Keratinocyte (primary cell): ENCODE measurements at regions not wholly inside any gene's neighbourhood (a gene's known extent, or its start where the extent isn't known, plus 50 kb on each side); places are given as distances from the start of the nearest gene placed in this dataset.

Experiments used
- DNase-seq: peaks from one replicate; pipeline ENCODE4 v3.0.0-alpha.2; 2011; ENCODE audit warnings: low read depth, missing footprints, low spot score
- FAIRE-seq: peaks from 2 replicates; lab custom pipeline; 2011; peaks lifted over from hg19 to GRCh38; lab: Jason Lieb, UNC
- H2AFZ ChIP-seq: 2 replicates; pipeline ENCODE4 v1.6.0; 2012; ENCODE audit warnings: low read length, control low read depth, inconsistent platforms; ENCODE audit not compliant: control insufficient read depth
- H3K27ac ChIP-seq: 2 replicates; pipeline ENCODE4 v1.5.1; 2011; ENCODE audit warnings: low read length; ENCODE audit not compliant: control insufficient read depth, insufficient read depth
- H3K27me3 ChIP-seq: 3 replicates; pipeline ENCODE4 v1.6.0; 2011; ENCODE audit warnings: low read length; ENCODE audit not compliant: control insufficient read depth, insufficient read depth; ENCODE audit errors: extremely low read depth
- H3K36me3 ChIP-seq, 2 experiments: 2 replicates in 1 of 2; 3 replicates in 1 of 2; pipeline ENCODE4 v1.5.1; 2011; ENCODE audit warnings: low read length in 2 of 2, mild to moderate bottlenecking in 1 of 2; ENCODE audit not compliant: control insufficient read depth in 2 of 2, insufficient read depth in 2 of 2; ENCODE audit errors: extremely low read depth in 1 of 2
- H3K4me1 ChIP-seq: 3 replicates; pipeline ENCODE4 v1.5.1; 2011; ENCODE audit warnings: low read length; ENCODE audit not compliant: control insufficient read depth, insufficient read depth; ENCODE audit errors: extremely low read depth
- H3K4me2 ChIP-seq: 3 replicates; pipeline ENCODE4 v1.6.0; 2011; ENCODE audit warnings: low read depth, low read length; ENCODE audit not compliant: control insufficient read depth, insufficient read depth; ENCODE audit errors: extremely low read depth
- H3K4me3 ChIP-seq, 3 experiments: fragments of 200-600 bp in 1 of 3; sonication (generic) in 1 of 3; 2 replicates in 2 of 3; 3 replicates in 1 of 3; pipeline ENCODE4 v1.5.1; 2011 to 2016; ENCODE audit warnings: low read length in 3 of 3, mild to moderate bottlenecking in 3 of 3, control low read depth in 2 of 3, inconsistent platforms in 1 of 3, low read depth in 1 of 3, mixed read lengths in 1 of 3, mixed run types in 1 of 3, moderate library complexity in 1 of 3; ENCODE audit not compliant: control insufficient read depth in 2 of 3, insufficient read depth in 2 of 3; ENCODE audit errors: extremely low read depth in 1 of 3
- H3K79me2 ChIP-seq: 2 replicates; pipeline ENCODE4 v1.6.0; 2012; ENCODE audit warnings: low read length; ENCODE audit not compliant: control insufficient read depth, insufficient read depth
- H3K9ac ChIP-seq: 3 replicates; pipeline ENCODE4 v1.6.0; 2011; ENCODE audit warnings: low read length; ENCODE audit not compliant: control insufficient read depth, insufficient read depth; ENCODE audit errors: extremely low read depth
- H3K9me1 ChIP-seq: 3 replicates; pipeline ENCODE4 v1.6.0; 2011; ENCODE audit warnings: low read length; ENCODE audit not compliant: control insufficient read depth, insufficient read depth; ENCODE audit errors: extremely low read depth
- H3K9me3 ChIP-seq: 2 replicates; pipeline ENCODE4 v1.5.1; 2012; ENCODE audit warnings: low read depth, low read length; ENCODE audit not compliant: control insufficient read depth
- H4K20me1 ChIP-seq: 3 replicates; pipeline ENCODE4 v1.6.0; 2011; ENCODE audit warnings: low read length; ENCODE audit not compliant: control insufficient read depth, insufficient read depth; ENCODE audit errors: extremely low read depth
- EZH2 ChIP-seq: IDR thresholded peaks from one replicate; pipeline ENCODE4 v1.6.1; 2012; ENCODE audit warnings: inconsistent platforms, mild to moderate bottlenecking, low read length, moderate library complexity
- dilution Hi-C: fragments of 300-500 bp; cut with MboI; formaldehyde crosslinking; loops from one replicate; pipeline ENCODE4 v1.7.0; 2020; ENCODE audit warnings: low sequenced_read_pairs; ENCODE audit not compliant: extremely low pct_ligation_motif_present
- TF ChIP-seq, protein P1 (sequence below), 3 experiments: IDR thresholded peaks in 1 of 3; conservative IDR thresholded peaks in 1 of 3; optimal IDR thresholded peaks in 1 of 3; 2 replicates in 2 of 3; 3 replicates in 1 of 3; pipeline versions ENCODE3 to v1.5.1; 2011; ENCODE audit warnings: low read length in 3 of 3, mild to moderate bottlenecking in 3 of 3, moderate library complexity in 2 of 3, control low read depth in 1 of 3, inconsistent platforms in 1 of 3; ENCODE audit not compliant: insufficient read depth in 2 of 3; ENCODE audit errors: extremely low read depth in 1 of 3

DNA sequence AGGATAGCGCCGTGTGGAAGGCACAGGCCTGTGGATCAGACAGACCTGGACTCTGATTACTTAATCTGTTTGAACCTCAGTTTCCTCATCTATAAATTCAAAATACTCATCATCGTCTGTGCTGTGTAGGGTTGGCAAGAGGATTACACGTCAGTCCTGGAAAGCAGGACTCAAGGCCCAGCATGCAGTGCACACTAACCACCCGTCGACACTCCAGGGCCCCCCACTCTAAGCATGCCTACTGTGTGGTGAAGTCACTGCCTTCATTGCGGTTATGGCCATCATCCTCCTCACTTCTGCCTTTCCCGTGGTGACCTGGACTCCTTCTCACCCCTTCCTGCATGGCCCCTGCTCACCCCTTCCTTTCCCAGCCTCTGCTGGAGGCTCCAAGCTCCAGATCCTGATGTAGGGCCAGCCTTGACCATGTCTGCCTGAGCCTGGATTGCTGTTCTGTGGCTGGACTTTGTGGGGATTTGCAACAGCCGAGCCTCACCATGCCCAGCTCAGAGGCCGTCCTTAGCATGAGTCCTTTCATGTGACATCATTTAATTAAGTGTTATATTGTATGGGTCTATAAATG, 1158.0 kb downstream of the TBC1D22A start:
- Histone ChIP-seq H3K27ac (no peak overlapping the region), H3K4me2 (no peak overlapping the region), H3K4me3 (no peak overlapping the region), H3K9me3 (peaks cover 19% of the 10 kb centered on the region), H3K9me1 (no peaks in the 10 kb centered on the region), H3K9ac (no peak overlapping the region), H3K4me1 (no peaks in the 10 kb centered on the region), H3K79me2 (no peaks in the 10 kb centered on the region), H3K36me3 (no peaks in the 10 kb centered on the region), H2AFZ (no peak overlapping the region), H3K27me3 (no peaks in the 10 kb centered on the region), H4K20me1 (no peaks in the 10 kb centered on the region)
- FAIRE-seq = no peak
- TF ChIP-seq EZH2 = no peak
- TF ChIP-seq, protein P1, sequence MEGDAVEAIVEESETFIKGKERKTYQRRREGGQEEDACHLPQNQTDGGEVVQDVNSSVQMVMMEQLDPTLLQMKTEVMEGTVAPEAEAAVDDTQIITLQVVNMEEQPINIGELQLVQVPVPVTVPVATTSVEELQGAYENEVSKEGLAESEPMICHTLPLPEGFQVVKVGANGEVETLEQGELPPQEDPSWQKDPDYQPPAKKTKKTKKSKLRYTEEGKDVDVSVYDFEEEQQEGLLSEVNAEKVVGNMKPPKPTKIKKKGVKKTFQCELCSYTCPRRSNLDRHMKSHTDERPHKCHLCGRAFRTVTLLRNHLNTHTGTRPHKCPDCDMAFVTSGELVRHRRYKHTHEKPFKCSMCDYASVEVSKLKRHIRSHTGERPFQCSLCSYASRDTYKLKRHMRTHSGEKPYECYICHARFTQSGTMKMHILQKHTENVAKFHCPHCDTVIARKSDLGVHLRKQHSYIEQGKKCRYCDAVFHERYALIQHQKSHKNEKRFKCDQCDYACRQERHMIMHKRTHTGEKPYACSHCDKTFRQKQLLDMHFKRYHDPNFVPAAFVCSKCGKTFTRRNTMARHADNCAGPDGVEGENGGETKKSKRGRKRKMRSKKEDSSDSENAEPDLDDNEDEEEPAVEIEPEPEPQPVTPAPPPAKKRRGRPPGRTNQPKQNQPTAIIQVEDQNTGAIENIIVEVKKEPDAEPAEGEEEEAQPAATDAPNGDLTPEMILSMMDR (optimal IDR thresholded peaks at IDR 0.05 in 1 of 3, IDR thresholded peaks at IDR 0.05 in 1 of 3, conservative IDR thresholded peaks at IDR 0.05 in 1 of 3; ENCODE audit: extremely low read depth in 1 of 3, insufficient read depth in 2 of 3, low read length in 3 of 3) = no peak
- dilution Hi-C loops = no loop called here
- no peak for DNase-seq

DNA sequence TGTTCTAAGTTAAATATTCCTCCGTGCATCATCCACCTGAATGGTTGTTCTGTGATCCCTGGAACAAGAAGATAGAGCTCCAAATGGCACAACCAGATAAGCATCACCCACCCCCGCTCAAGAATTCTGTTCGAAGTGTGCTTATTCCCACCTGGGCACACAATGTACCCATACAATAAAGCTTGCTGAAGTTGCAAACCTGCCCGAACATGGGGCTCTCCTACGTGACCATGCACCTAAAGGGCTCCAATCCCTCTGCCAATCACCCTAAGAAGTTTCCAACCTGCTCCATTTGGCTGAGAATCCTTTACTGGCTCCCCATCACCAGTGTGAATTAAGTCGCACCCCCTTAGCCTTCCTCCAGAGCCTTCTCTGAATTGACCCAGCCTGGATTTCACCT, 1157.4 kb downstream of the TBC1D22A start:
- DNase-seq (no peak), FAIRE-seq (no peak)
- Histone ChIP-seq H3K4me3 (no peak overlapping the region), H2AFZ (no peak overlapping the region), H3K79me2 (no peaks in the 10 kb centered on the region), H3K27me3 (no peaks in the 10 kb centered on the region), H3K36me3 (no peaks in the 10 kb centered on the region), H3K27ac (no peak overlapping the region), H3K9ac (no peak overlapping the region), H4K20me1 (no peaks in the 10 kb centered on the region), H3K4me1 (no peaks in the 10 kb centered on the region), H3K9me1 (no peaks in the 10 kb centered on the region), H3K4me2 (no peak overlapping the region), H3K9me3 (peaks cover 19% of the 10 kb centered on the region)
- TF ChIP-seq, protein P1 (optimal IDR thresholded peaks at IDR 0.05 in 1 of 3, IDR thresholded peaks at IDR 0.05 in 1 of 3, conservative IDR thresholded peaks at IDR 0.05 in 1 of 3; ENCODE audit: extremely low read depth in 1 of 3, insufficient read depth in 2 of 3, low read length in 3 of 3) = no peak
- no peak for TF ChIP-seq EZH2
- dilution Hi-C loops = no loop called here
